AG10803 (cell line): ENCODE measurements at regions not wholly inside any gene's neighbourhood (a gene's known extent, or its start where the extent isn't known, plus 50 kb on each side); places are given as distances from the start of the nearest gene placed in this dataset.

ENCODE experiments used
- DNase-seq: peaks from one replicate; pipeline ENCODE4 v3.0.0; 2010; ENCODE audit warnings: low read depth
- H3K4me3 ChIP-seq: 2 replicates; pipeline ENCODE4 v1.5.1; 2011; ENCODE audit warnings: mild to moderate bottlenecking, low read length, control low read depth
- CTCF ChIP-seq: conservative IDR thresholded peaks from 2 replicates; pipeline ENCODE4 v1.5.1; 2011; ENCODE audit warnings: mild to moderate bottlenecking, low read length, control low read depth, inconsistent platforms

- no peak for TF ChIP-seq CTCF
- DNase-seq, result peak; percentile 23
- H3K4me3 ChIP-seq, result no peak overlapping the region
Observed at GRCh38 chr13:75220861-75221260, 261.1 kb downstream of the TBC1D4 start.

- no peak overlapping the region for H3K4me3 ChIP-seq
- no peak for DNase-seq
- no peak for TF ChIP-seq CTCF
Observed at GRCh38 chr13:75220238-75220542, 261.8 kb downstream of the TBC1D4 start.

- peak; percentile 67 for DNase-seq
- TF ChIP-seq CTCF, result peak; percentile 88
- H3K4me3 ChIP-seq, result peak overlapping the region; percentile 46
Observed at GRCh38 chr13:75219479-75220237, 262.3 kb downstream of the TBC1D4 start.

- H3K4me3 ChIP-seq, result no peak overlapping the region
- TF ChIP-seq CTCF, result peak; percentile 31
- DNase-seq, result peak; percentile 95
Observed at GRCh38 chr13:75217949-75218348, 264.0 kb downstream of the TBC1D4 start.

- TF ChIP-seq CTCF, result no peak
- no peak for DNase-seq
- no peak overlapping the region for H3K4me3 ChIP-seq
Observed at GRCh38 chr13:75216038-75216437, 265.9 kb downstream of the TBC1D4 start.

- H3K4me3 ChIP-seq, result no peak overlapping the region
- no peak for TF ChIP-seq CTCF
- no peak for DNase-seq
Observed at GRCh38 chr13:75214846-75215245, 267.1 kb downstream of the TBC1D4 start.

- DNase-seq, result no peak
- no peak for TF ChIP-seq CTCF
Observed at GRCh38 chr13:75202981-75203380, 279.0 kb downstream of the TBC1D4 start.

More at GRCh38 chr13:75202981-75203380, 279.0 kb downstream of the TBC1D4 start:
- H3K4me3 ChIP-seq, result no peak overlapping the region
